RPMI8226 (cell line): ENCODE measurements at regions not wholly inside any gene's neighbourhood (a gene's known extent, or its start where the extent isn't known, plus 50 kb on each side); places are given as distances from the start of the nearest gene placed in this dataset.

Source experiments
- DNase-seq: peaks from one replicate; pipeline ENCODE4 v3.0.0-alpha.2; 2015

GRCh38 chr13:61725806-61726205, 310.2 kb upstream of the PCDH20 start:
- DNase-seq, result no peak

GRCh38 chr13:61722119-61722518, 306.5 kb upstream of the PCDH20 start:
- no peak for DNase-seq

- no peak for DNase-seq
Measured at GRCh38 chr13:61712621-61713020, 297.0 kb upstream of the PCDH20 start.

GRCh38 chr13:61709258-61709657, 293.6 kb upstream of the PCDH20 start:
- no peak for DNase-seq

GRCh38 chr13:61706899-61707298, 291.2 kb upstream of the PCDH20 start:
- no peak for DNase-seq

DNA sequence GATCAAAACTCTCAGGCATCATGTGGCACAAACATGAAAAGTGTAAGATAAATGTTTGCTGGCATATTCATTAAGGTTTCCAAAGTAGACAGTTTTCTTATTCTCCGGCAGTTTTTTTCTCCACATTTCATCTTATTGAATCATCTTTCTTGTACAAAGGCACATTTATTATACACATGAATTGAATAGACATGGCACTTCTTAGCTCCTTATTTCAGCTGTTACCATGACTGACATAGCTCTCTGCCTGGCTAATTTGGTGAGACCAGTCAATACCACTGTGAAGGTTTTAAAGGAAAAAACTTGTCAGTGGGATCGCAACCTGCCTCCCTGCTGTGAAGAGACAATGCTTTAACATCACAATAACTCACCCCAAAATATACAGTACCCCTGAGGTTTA, 285.0 kb upstream of the PCDH20 start:
- no peak for DNase-seq

DNA sequence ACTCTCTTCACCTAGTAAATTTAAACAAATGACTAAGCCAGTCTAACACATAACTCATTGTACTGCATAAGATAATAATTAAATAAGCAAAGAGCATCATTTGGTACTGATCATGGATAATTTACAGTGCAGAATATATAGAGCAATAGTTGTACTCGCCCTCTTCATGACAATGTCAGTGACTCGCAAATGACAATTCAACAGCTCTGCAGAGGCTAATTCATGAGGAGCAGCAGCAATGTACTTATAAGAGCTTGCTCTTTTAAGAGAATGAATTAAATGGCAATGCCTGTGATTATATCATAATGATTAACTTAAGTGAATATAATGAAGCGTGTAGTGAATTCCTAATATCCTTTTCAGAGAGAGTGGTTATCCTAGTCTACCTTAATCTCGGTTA, 284.5 kb upstream of the PCDH20 start:
- no peak for DNase-seq

- no peak for DNase-seq
Measured at GRCh38 chr13:61696676-61697075, 281.0 kb upstream of the PCDH20 start.

DNA sequence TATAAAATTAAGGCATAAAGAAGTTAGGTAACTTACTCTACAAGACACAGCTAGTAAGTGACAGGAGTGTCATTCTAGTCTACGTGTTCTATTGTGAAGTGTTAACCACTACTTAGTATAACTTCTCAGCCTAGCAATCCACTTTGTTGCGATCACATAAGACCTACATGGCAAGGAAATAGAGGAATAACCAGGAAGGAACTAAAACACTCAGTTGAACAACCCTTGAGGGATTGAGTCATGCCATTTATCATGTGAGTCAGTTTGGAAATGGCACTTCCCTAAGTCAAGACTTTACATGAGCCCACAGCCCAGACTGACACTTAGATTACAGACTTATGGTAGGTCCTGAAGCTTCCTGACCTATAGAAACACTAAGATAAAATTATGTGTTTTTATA, 279.5 kb upstream of the PCDH20 start:
- DNase-seq, result no peak

DNA sequence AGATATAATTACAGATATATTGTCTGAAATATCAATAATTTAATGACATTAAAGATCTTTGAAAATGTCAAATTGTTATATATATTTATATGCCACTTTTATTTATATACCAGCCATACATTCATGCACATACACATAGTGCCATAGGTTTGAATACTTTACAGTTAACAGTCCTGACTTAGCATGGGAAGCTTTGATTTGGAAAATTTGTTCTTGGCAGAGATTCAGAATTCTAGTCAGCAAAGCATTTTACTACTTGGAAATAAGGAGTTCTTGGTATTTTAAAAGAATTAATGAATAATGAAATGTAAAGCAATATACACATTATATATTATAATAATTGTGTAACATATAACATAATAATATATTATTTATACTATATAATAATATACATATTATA, 277.0 kb upstream of the PCDH20 start:
- no peak for DNase-seq

DNA sequence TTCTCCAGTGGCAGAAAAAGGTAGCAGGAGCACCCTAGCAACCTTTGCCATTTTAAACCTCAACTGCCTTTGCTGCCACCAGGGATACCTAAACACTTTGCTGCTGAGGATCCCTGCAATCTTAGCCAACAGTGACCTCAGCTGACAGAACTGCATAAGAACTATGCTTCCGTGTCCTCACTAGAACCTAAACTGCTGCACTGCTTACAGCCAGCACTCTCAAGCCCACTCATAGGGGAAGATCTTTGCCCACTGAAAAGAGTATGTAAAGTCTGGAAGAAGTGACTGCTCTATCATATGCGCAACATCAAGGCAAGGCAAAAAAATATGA, 270.0 kb upstream of the PCDH20 start:
- DNase-seq, result no peak

GRCh38 chr13:61684976-61685681, 269.5 kb upstream of the PCDH20 start:
- DNase-seq, result no peak

- no peak for DNase-seq
Measured at GRCh38 chr13:61672756-61673155, 257.1 kb upstream of the PCDH20 start.

- no peak for DNase-seq
Measured at GRCh38 chr13:61670384-61671161, 254.9 kb upstream of the PCDH20 start.

DNA sequence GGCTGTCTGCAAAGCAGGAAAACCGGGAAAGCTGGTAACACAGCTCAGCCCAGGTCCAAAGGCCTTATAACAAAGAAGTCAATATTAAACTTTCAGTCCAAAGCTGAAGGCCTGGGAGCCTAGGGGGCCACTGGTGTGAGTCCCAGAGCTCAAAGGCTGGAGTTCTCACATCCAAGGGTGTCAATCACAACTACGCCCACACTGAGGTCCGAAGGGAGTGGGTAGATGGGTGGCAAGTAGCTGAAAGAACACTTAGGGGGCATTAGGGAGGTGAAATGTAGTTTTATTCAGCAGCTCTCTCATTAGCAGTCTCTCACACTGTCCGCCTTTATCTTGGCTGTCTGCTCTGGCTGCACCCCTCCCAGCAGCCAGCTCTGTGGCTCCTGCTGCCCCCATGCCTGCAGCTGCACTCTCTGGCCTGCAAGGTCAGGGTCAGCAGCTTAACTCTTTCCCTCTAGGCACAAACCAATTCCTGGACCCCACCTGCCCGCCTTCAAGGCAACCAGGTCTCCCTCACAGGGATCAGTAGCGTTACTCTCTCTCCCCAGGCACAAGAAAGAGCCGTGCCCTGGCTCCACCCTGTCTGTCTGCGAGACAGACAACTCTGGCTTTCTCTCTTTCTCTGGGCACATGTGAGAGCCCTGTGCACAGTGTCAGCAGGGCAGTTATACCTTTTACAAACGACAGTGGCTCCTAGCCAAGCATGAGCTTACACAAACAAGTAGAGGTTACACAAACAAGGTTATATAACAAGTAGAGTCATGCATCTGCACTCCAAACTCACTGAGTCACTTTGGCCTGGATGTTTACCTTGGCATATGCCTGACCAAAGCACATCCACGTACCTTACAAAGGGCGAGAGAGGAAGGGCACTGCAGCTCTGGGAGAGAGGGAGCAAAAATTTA, 249.4 kb upstream of the PCDH20 start:
- no peak for DNase-seq

- DNase-seq, result no peak
Measured at GRCh38 chr13:61654481-61654880, 238.8 kb upstream of the PCDH20 start.

DNA sequence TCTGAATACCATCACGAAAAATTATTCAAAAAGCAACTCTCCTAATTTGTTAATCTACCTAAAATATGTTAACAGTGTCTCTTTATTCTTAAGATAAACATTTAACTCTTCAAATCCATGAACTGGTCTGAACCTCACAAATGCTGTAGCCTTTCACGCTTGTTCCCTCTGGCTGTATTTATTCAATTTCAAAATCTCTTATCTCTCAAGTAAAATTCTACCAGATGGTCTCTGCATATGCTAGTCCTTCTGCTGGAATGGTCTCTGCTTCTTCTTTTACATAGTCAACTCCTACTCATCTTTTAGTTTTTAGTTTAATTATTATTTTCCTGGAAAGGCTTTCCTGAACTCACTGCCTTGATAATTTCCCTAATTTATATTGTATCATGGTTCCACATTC, 232.9 kb upstream of the PCDH20 start:
- DNase-seq, result no peak

DNA sequence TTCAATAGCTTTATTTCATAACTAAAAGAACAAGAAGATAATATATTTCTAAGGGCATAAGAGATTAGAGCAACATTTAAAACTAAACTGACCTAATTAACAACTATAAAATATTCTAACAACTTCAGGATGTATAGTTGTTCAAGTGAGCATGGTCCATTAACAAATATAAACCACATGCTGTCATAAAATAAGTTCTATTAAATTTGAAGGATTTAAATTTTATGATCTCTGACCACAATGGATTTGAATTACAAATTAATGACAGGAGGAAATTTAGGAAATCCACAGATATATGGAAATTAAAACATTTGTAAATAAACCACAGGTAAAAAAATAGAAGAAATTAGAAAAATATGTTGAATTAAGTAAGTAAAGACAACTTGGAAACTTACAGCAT, 196.5 kb upstream of the PCDH20 start:
- no peak for DNase-seq

DNA sequence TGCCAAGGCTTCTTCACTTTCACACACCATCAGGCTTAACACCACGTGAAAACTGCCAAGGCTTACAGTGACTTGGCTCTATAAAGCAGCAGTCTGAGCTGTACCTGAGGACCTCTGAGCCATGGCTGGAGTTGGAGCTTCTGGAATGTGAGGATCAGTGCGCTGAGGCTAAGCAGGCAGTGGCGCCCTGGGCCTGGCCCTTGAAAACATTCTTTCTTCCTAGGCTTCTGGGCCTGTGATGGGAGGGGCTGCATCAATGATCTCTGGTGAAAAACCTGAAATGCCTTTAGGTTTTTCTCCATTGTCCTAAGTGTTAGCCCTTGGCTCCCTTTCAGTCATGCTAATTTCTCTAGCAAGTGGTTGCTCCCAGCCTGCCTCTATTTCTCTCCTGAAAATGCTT, 192.5 kb upstream of the PCDH20 start:
- DNase-seq, result no peak

- no peak for DNase-seq
Measured at GRCh38 chr13:61600360-61601033, 184.8 kb upstream of the PCDH20 start.

- no peak for DNase-seq
Measured at GRCh38 chr13:61592489-61592888, 176.8 kb upstream of the PCDH20 start.

- no peak for DNase-seq
Measured at GRCh38 chr13:61575973-61576372, 160.3 kb upstream of the PCDH20 start.

GRCh38 chr13:61563645-61564044, 148.0 kb upstream of the PCDH20 start:
- DNase-seq, result no peak
